ENCODE measurements at regions not wholly inside any gene's neighbourhood (a gene's known extent, or its start where the extent isn't known, plus 50 kb on each side); places are given as distances from the start of the nearest gene placed in this dataset.

DNA sequence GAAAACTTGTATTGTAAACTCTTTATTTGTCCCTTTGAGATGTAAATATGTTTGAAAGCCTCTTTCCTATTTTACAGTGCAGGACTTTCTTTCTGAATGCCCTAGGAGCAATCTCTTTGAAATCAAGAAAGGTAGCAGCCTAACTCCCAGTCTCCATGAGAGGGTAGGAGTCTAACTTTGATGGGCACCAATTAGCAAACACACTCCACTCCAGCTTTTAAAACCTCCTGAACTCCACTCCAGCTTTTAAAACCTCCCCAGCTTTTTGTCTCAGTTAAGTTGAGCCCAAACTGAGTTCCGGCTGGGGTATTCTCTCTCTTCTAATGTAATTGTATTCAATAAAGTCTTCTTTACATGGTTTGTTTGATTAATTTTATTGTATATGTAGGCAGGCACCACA, 493.7 kb upstream of the CDH7 start:
- Histone ChIP-seq H3K9me2 (replicated peaks; ENCODE audit: insufficient read depth, low read length) (no peaks in the 10 kb centered on the region), H3K9me3 (replicated peaks; ENCODE audit: insufficient read depth, low read length) (no peaks in the 10 kb centered on the region), H3K4me2 (ENCODE audit: low read depth, low read length) (no peak overlapping the region), H3K79me2 (ENCODE audit: low read length) (no peaks in the 10 kb centered on the region), H3K4me3 (ENCODE audit: low read length) (no peak overlapping the region), H3K36me3 (replicated peaks; ENCODE audit: insufficient read depth, low read length) (no peaks in the 10 kb centered on the region), H3K4me1 (ENCODE audit: low read length) (no peaks in the 10 kb centered on the region), H4K20me1 (ENCODE audit: insufficient read depth, low read length) (no peaks in the 10 kb centered on the region), H2AFZ (ENCODE audit: low read length) (no peak overlapping the region), H3F3A (ENCODE audit: insufficient read depth, low read length) (no peaks in the 10 kb centered on the region), H3K27ac (ENCODE audit: low read length) (no peak overlapping the region), H3K27me3 (replicated peaks; ENCODE audit: insufficient read depth, low read length) (no peaks in the 10 kb centered on the region), H3K9ac (ENCODE audit: low read length) (no peak overlapping the region)
- DNase-seq, result no peak
- TF ChIP-seq CTCF (IDR thresholded peaks at IDR 0.05; ENCODE audit: low read length) (no peak), EZH2 (optimal IDR thresholded peaks at IDR 0.05; ENCODE audit: low read depth, low read length) (no peak), EZH2phosphoT487 (IDR thresholded peaks at IDR 0.05; ENCODE audit: low read length) (no peak)

GRCh38 chr18:65255417-65255816, 495.4 kb upstream of the CDH7 start:
- Histone ChIP-seq H3K36me3 (replicated peaks; ENCODE audit: insufficient read depth, low read length) (no peaks in the 10 kb centered on the region), H2AFZ (ENCODE audit: low read length) (no peak overlapping the region), H3K9me2 (replicated peaks; ENCODE audit: insufficient read depth, low read length) (no peaks in the 10 kb centered on the region), H3K79me2 (ENCODE audit: low read length) (no peaks in the 10 kb centered on the region), H3F3A (ENCODE audit: insufficient read depth, low read length) (no peaks in the 10 kb centered on the region), H3K9ac (ENCODE audit: low read length) (no peak overlapping the region), H3K4me3 (ENCODE audit: low read length) (no peak overlapping the region), H3K27me3 (replicated peaks; ENCODE audit: insufficient read depth, low read length) (no peaks in the 10 kb centered on the region), H3K9me3 (replicated peaks; ENCODE audit: insufficient read depth, low read length) (no peaks in the 10 kb centered on the region), H4K20me1 (ENCODE audit: insufficient read depth, low read length) (no peaks in the 10 kb centered on the region), H3K27ac (ENCODE audit: low read length) (no peak overlapping the region), H3K4me2 (ENCODE audit: low read depth, low read length) (no peak overlapping the region), H3K4me1 (ENCODE audit: low read length) (no peaks in the 10 kb centered on the region)
- no peak for TF ChIP-seq EZH2phosphoT487 (IDR thresholded peaks at IDR 0.05; ENCODE audit: low read length)
- TF ChIP-seq EZH2 (optimal IDR thresholded peaks at IDR 0.05; ENCODE audit: low read depth, low read length), result no peak
- no peak for TF ChIP-seq CTCF (IDR thresholded peaks at IDR 0.05; ENCODE audit: low read length)
- DNase-seq, result no peak

DNA sequence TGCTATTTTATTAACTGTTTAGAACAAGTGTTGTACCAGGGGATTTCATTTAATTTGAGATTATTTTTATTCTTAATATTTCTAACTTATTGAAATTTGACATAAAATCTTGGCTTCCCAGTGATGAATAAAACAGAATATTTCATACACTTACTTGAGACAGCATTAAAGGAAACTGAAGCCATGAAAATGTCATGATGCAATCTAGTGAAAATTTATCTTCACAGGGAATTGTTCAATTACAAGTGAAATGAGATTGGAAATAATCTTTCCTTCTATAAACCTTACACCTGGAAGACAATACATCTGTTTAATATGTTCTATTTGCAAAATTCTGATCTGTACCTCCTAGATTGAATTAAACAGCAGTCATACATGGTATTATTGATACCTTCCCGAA, 511.0 kb upstream of the CDH7 start:
- no peak overlapping the region for H3K9ac ChIP-seq (ENCODE audit: low read length)
- no peaks in the 10 kb centered on the region for H3F3A ChIP-seq (ENCODE audit: insufficient read depth, low read length)
- H2AFZ ChIP-seq (ENCODE audit: low read length), result no peak overlapping the region
- H3K27me3 ChIP-seq (replicated peaks; ENCODE audit: insufficient read depth, low read length), result no peaks in the 10 kb centered on the region
- no peak overlapping the region for H3K4me2 ChIP-seq (ENCODE audit: low read depth, low read length)
- H3K4me1 ChIP-seq (ENCODE audit: low read length), result no peaks in the 10 kb centered on the region
- H4K20me1 ChIP-seq (ENCODE audit: insufficient read depth, low read length), result no peaks in the 10 kb centered on the region
- no peak overlapping the region for H3K4me3 ChIP-seq (ENCODE audit: low read length)
- H3K27ac ChIP-seq (ENCODE audit: low read length), result no peak overlapping the region
- no peak for TF ChIP-seq EZH2 (optimal IDR thresholded peaks at IDR 0.05; ENCODE audit: low read depth, low read length)
- no peak for TF ChIP-seq EZH2phosphoT487 (IDR thresholded peaks at IDR 0.05; ENCODE audit: low read length)
- no peak for TF ChIP-seq CTCF (IDR thresholded peaks at IDR 0.05; ENCODE audit: low read length)
- no peak for DNase-seq
- H3K9me2 ChIP-seq (replicated peaks; ENCODE audit: insufficient read depth, low read length), result no peaks in the 10 kb centered on the region
- H3K36me3 ChIP-seq (replicated peaks; ENCODE audit: insufficient read depth, low read length), result no peaks in the 10 kb centered on the region
- H3K9me3 ChIP-seq (replicated peaks; ENCODE audit: insufficient read depth, low read length), result no peaks in the 10 kb centered on the region
- no peaks in the 10 kb centered on the region for H3K79me2 ChIP-seq (ENCODE audit: low read length)

All from MM.1S (cell line).